Fibroblast of the aortic adventitia (primary cell): ENCODE measurements at regions not wholly inside any gene's neighbourhood (a gene's known extent, or its start where the extent isn't known, plus 50 kb on each side); places are given as distances from the start of the nearest gene placed in this dataset.

Source experiments
- DNase-seq: peaks from one replicate; pipeline ENCODE4 v3.0.0-alpha.2; 2010; ENCODE audit warnings: low read depth
- H3K4me3 ChIP-seq: 2 replicates; pipeline ENCODE4 v1.5.1; 2011; ENCODE audit warnings: low read depth, mild to moderate bottlenecking, control low read depth, low read length, moderate library complexity
- TF ChIP-seq, protein P1 (sequence below): IDR thresholded peaks from 2 replicates; pipeline ENCODE4 v1.5.1; 2011; ENCODE audit warnings: mild to moderate bottlenecking, low read length, control low read depth, inconsistent platforms; ENCODE audit not compliant: insufficient read depth

DNA sequence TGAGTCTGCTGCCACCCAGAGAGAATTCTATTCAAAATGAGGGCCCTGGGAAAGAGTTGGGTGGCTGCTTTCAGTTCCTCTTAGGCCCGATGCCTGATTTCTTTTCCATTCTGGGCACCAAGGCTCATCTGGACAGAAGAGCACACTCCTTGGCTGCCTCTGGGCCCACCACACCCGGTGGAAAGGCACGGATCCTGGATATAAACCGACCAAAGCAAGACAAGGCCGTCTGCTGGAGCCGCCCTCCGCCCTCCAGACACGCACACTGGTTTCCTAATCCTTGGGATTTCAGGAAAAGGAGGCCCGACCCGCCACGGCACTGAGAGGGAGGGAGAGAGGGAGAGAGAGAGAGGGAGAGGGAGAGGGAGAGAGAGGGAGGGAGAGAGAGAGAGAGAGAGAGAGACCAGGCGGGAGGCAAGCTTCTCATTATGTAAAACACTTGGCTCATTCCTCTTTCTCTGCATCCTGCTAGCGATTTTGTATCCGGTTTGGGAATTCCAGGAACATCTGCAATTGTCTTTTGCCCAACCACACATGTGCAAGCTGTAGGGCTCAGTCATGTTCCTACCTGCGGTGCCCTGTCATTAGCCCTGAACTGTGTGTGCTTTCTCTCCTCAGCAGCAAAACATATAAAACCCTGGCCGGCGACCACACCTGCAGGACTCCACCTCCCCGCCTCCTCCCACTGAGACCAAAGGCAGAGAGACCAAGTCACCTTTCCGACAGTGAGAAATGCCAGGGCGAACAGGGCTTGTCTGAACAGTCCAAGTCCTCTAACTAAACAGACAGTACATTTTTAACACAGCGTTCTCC lies 347.2 kb downstream of the SOX9 start:
- peak; percentile 67 for DNase-seq
- H3K4me3 ChIP-seq = no peak overlapping the region
- TF ChIP-seq, protein P1, sequence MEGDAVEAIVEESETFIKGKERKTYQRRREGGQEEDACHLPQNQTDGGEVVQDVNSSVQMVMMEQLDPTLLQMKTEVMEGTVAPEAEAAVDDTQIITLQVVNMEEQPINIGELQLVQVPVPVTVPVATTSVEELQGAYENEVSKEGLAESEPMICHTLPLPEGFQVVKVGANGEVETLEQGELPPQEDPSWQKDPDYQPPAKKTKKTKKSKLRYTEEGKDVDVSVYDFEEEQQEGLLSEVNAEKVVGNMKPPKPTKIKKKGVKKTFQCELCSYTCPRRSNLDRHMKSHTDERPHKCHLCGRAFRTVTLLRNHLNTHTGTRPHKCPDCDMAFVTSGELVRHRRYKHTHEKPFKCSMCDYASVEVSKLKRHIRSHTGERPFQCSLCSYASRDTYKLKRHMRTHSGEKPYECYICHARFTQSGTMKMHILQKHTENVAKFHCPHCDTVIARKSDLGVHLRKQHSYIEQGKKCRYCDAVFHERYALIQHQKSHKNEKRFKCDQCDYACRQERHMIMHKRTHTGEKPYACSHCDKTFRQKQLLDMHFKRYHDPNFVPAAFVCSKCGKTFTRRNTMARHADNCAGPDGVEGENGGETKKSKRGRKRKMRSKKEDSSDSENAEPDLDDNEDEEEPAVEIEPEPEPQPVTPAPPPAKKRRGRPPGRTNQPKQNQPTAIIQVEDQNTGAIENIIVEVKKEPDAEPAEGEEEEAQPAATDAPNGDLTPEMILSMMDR = no peak

DNA sequence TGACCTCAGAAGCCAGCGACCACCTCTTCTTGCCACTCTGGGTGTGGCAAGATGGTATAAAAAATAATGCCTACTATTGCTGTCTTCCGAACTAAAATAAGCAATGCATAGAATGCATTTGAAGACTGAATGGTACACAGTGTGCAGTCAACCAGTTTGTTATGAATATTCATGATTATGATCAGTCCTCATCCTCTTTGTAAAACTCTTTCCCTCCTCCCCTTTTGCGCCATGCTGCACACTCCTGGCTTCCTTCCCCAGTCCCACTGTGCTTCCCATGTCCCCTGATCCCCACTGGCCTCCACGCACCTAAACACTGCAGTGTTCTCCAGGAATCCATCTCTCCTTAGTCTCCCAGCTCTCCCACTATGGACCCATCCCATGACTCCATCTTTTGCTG lies 348.0 kb downstream of the SOX9 start:
- no peak overlapping the region for H3K4me3 ChIP-seq
- DNase-seq = no peak
- TF ChIP-seq, protein P1 = no peak

DNA sequence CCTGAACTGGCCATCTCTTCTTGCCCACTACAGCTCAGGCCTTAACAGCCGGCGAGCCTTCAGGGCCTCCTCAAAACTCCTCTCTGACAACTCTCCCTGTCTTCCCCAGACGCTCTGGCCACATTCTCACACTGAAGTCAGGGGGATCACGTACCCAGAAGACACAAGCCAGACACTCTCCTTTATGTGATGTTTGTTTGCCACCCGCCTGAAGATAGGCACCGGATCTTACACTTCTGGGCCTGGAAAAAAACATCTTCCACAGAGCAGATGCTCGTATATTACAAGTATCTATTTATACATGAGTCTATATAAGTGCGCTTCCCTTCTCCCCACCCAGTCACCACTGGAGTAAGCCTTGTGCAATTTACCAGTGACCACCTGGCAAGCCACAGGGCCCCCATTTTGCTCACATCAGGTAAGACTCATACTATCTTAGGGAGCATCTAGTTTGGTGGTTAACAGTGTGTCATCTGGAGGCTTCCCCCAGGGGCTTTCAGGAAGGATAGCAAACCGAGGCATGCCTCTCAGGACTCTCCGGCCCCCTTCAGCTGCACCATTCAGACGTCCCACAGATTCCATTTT lies 349.4 kb downstream of the SOX9 start:
- no peak for DNase-seq
- TF ChIP-seq, protein P1 = no peak
- H3K4me3 ChIP-seq = no peak overlapping the region

DNA sequence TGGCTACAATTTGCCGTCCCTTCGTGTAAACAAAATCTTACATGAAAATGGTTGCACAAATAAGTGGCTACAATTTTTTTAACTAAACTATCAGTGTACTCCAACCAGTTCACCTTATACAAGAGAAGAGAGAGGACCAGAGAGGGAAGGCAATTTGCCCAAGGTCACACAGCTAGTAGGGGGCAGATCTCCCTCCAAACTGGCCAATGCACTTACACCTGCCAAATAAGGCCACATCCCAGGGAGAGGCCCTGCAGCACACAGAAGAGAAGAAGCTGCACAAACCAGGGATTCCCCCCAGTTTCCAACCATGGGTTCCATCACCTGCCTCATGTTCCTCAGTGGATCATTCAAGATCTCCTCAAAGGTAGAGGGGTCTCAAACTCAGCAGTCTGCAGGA lies 349.9 kb downstream of the SOX9 start:
- DNase-seq = no peak
- no peak overlapping the region for H3K4me3 ChIP-seq
- TF ChIP-seq, protein P1 = no peak

DNA sequence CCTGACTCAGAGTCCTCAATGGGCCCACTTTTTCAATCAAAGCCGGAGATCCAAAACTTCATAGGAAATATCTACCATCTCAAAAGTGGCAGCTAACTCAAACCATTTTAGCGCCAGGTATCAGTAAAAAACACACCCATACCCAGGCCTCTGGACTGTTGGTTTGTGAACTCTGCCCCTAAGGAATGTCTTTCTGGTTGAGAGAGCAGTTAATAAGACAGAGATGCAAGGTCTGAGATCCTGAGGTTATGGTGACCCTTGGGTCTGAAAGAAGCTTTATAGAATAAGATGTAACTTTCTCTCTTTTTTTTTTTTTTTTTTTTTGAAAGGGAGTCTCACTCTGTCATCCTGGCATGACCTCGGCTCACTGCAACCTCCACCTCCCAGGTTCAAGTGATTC lies 350.5 kb downstream of the SOX9 start:
- H3K4me3 ChIP-seq = no peak overlapping the region
- DNase-seq = no peak
- TF ChIP-seq, protein P1 = no peak

DNA sequence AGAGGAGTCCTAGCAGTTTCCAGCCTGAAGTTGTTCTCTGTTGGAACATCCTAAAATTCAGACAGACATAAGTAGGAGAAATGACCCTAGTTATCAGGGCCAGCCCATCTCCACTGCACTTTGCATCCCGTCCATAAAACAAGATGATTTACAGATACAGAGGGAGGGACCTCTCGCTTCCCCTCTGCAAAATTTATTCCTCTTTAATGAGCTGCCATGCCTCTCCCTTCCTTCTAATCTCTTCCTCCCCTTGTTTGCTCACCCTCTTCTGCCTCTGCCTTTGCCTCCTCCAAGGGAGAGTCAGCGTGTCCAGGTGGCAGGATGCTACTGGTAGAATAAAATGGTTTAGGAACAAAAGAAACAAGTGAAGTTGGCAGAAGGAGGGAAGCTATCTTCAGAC lies 351.3 kb downstream of the SOX9 start:
- TF ChIP-seq, protein P1 = no peak
- H3K4me3 ChIP-seq = no peak overlapping the region
- DNase-seq = no peak
